Thyroid gland (tissue), 4 donors: ENCODE measurements at regions not wholly inside any gene's neighbourhood (a gene's known extent, or its start where the extent isn't known, plus 50 kb on each side); places are given as distances from the start of the nearest gene placed in this dataset.

Experiments
- POLR2A ChIP-seq, 2 donors: fragments of 450-650 bp; IDR thresholded peaks; one replicate each; pipeline ENCODE4 v1.6.1; 2017; ENCODE audit warnings: antibody characterized with exemption in 2 of 2, mild to moderate bottlenecking in 2 of 2, moderate library complexity in 1 of 2
- TF ChIP-seq, protein P1 (sequence below), 6 experiments: fragments of 200-600 bp in 3 of 6; fragments of 450-650 bp in 3 of 6; sonication (generic) in 3 of 6; IDR thresholded peaks; one replicate each; pipeline ENCODE4 v1.5.1; 2016 to 2019; ENCODE audit warnings: antibody characterized with exemption in 6 of 6, mild to moderate bottlenecking in 2 of 6, inconsistent platforms in 1 of 6, moderate library complexity in 1 of 6

- no peak for TF ChIP-seq POLR2A (IDR thresholded peaks at IDR 0.05)
- TF ChIP-seq, protein P1, sequence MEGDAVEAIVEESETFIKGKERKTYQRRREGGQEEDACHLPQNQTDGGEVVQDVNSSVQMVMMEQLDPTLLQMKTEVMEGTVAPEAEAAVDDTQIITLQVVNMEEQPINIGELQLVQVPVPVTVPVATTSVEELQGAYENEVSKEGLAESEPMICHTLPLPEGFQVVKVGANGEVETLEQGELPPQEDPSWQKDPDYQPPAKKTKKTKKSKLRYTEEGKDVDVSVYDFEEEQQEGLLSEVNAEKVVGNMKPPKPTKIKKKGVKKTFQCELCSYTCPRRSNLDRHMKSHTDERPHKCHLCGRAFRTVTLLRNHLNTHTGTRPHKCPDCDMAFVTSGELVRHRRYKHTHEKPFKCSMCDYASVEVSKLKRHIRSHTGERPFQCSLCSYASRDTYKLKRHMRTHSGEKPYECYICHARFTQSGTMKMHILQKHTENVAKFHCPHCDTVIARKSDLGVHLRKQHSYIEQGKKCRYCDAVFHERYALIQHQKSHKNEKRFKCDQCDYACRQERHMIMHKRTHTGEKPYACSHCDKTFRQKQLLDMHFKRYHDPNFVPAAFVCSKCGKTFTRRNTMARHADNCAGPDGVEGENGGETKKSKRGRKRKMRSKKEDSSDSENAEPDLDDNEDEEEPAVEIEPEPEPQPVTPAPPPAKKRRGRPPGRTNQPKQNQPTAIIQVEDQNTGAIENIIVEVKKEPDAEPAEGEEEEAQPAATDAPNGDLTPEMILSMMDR (IDR thresholded peaks at IDR 0.05): no peak
Observed at GRCh38 chr3:72128921-72129320, 344.0 kb upstream of the PROK2 start.
